OCI-LY7 (cell line): ENCODE measurements at regions not wholly inside any gene's neighbourhood (a gene's known extent, or its start where the extent isn't known, plus 50 kb on each side); places are given as distances from the start of the nearest gene placed in this dataset.

Experiments
- EZH2phosphoT487 ChIP-seq: fragments of 200-600 bp; sonication (generic); IDR thresholded peaks from 2 replicates; pipeline ENCODE4 v1.6.1; 2018; ENCODE audit warnings: low read depth, borderline replicate concordance, mild to moderate bottlenecking, mixed run types, antibody characterized with exemption, low read length, moderate library complexity, mixed read lengths
- TF ChIP-seq, protein P1 (sequence below): fragments of 200-600 bp; sonication (generic); conservative IDR thresholded peaks from 2 replicates; pipeline ENCODE4 v1.5.1; 2014; ENCODE audit warnings: mild to moderate bottlenecking, antibody characterized with exemption, low read length, moderate library complexity, mixed read lengths

DNA sequence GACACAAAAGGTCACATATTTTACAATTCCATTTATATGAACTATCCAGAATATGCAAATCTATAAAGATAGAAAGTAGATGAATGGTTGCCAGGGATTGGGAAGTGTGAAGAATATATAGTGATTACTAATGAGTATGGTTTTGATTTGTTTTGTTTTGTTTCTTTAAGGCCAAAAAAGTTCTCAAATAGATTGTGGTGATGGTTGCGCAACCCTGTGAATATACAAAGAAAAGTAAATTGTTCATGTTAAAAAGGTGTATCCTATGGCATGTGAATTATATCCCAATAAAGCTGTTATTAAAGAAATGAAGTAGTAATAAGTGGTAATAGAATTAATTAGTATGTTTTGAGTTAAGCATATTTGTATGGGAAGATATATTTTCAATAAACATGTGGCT is 431.8 kb upstream of the CNTN4 start:
- TF ChIP-seq, protein P1, sequence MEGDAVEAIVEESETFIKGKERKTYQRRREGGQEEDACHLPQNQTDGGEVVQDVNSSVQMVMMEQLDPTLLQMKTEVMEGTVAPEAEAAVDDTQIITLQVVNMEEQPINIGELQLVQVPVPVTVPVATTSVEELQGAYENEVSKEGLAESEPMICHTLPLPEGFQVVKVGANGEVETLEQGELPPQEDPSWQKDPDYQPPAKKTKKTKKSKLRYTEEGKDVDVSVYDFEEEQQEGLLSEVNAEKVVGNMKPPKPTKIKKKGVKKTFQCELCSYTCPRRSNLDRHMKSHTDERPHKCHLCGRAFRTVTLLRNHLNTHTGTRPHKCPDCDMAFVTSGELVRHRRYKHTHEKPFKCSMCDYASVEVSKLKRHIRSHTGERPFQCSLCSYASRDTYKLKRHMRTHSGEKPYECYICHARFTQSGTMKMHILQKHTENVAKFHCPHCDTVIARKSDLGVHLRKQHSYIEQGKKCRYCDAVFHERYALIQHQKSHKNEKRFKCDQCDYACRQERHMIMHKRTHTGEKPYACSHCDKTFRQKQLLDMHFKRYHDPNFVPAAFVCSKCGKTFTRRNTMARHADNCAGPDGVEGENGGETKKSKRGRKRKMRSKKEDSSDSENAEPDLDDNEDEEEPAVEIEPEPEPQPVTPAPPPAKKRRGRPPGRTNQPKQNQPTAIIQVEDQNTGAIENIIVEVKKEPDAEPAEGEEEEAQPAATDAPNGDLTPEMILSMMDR = no peak
- no peak for TF ChIP-seq EZH2phosphoT487
